HepG2 (cell line): ENCODE measurements at regions not wholly inside any gene's neighbourhood (a gene's known extent, or its start where the extent isn't known, plus 50 kb on each side); places are given as distances from the start of the nearest gene placed in this dataset.

Experiments
- ATAC-seq: fragments of 200-7000 bp; cut with Tn5 transposase; 3 replicates; pipeline ENCODE4 v1.9.1; 2020; ENCODE audit warnings: mild to moderate bottlenecking, moderate library complexity
- BruUV-seq: library from RNA; stranded (reverse); fragments of 400-500 nt; replicated peaks from 2 replicates; lab custom pipeline; 2021; lab: Mats Ljungman, UMichigan
- CTCF ChIA-PET: fragments of 300-600 bp; formaldehyde crosslinking; extraction: SDS; loops from one replicate; lab custom pipeline; 2021; ENCODE audit warnings: low total read pairs, inconsistent platforms, low intra/inter-chr PET ratio; lab: Yijun Ruan, JAX
- POLR2A ChIA-PET: fragments of 350-600 bp; sonication (Branson Sonifier 250); formaldehyde crosslinking; loops from one replicate; lab custom pipeline; 2020; ENCODE audit warnings: antibody characterized with exemption, inconsistent platforms; lab: Yijun Ruan, JAX
- DNase-seq: peaks from one replicate; pipeline ENCODE4 v3.0.0-alpha.2; 2015; ENCODE audit warnings: low spot score
- FAIRE-seq: peaks from 3 replicates; lab custom pipeline; 2011; peaks lifted over from hg19 to GRCh38; lab: Jason Lieb, UNC
- H2AFZ ChIP-seq: one replicate; pipeline ENCODE4 v1.6.1; 2011; ENCODE audit warnings: low read length, inconsistent platforms
- H3K27ac ChIP-seq: fragments of 300-600 bp; 3 replicates; pipeline ENCODE4 v1.8.0; 2011; ENCODE audit warnings: mixed run types, mild to moderate bottlenecking, mixed read lengths, low read length, inconsistent platforms; ENCODE audit not compliant: insufficient read depth; ENCODE audit errors: extremely low read length
- H3K27me3 ChIP-seq, 2 experiments: fragments of 200-600 bp in 1 of 2; 2 replicates in 1 of 2; 3 replicates in 1 of 2; pipeline versions ENCODE4 v1.6.0 to v1.8.0; 2011; ENCODE audit warnings: low read length in 2 of 2, mild to moderate bottlenecking in 2 of 2, moderate library complexity in 2 of 2, inconsistent platforms in 1 of 2; ENCODE audit not compliant: insufficient read depth in 2 of 2, control insufficient read depth in 1 of 2
- H3K36me3 ChIP-seq, 2 experiments: fragments of 200-600 bp in 1 of 2; replicated peaks in 1 of 2; 2 replicates in 1 of 2; 3 replicates in 1 of 2; pipeline versions ENCODE4 v1.5.1 to v1.8.0; 2011; ENCODE audit warnings: low read length in 2 of 2, inconsistent platforms in 1 of 2; ENCODE audit not compliant: insufficient read depth in 2 of 2, control insufficient read depth in 1 of 2
- H3K4me1 ChIP-seq: 2 replicates; pipeline ENCODE4 v1.5.1; 2012; ENCODE audit warnings: low read length, inconsistent platforms; ENCODE audit not compliant: insufficient read depth
- H3K4me2 ChIP-seq: 2 replicates; pipeline ENCODE4 v1.6.0; 2011; ENCODE audit warnings: low read depth, low read length, inconsistent platforms
- H3K4me3 ChIP-seq, 3 experiments: fragments of 200-600 bp in 1 of 3; sonication (generic), shearing (Covaris generic) in 1 of 3; replicated peaks in 1 of 3; 2 replicates each; pipeline ENCODE4 v1.5.1; 2011 to 2016; ENCODE audit warnings: low read length in 3 of 3, inconsistent platforms in 2 of 3, low read depth in 2 of 3, mild to moderate bottlenecking in 2 of 3, control low read depth in 1 of 3, mixed read lengths in 1 of 3; ENCODE audit not compliant: insufficient read depth in 1 of 3
- H3K79me2 ChIP-seq: one replicate; pipeline ENCODE4 v1.6.1; 2011; ENCODE audit warnings: low read length, inconsistent platforms; ENCODE audit not compliant: insufficient read depth
- H3K9ac ChIP-seq: 2 replicates; pipeline ENCODE4 v1.6.0; 2011; ENCODE audit warnings: mild to moderate bottlenecking, low read depth, low read length, inconsistent platforms; ENCODE audit not compliant: insufficient read depth
- H3K9me3 ChIP-seq: 2 replicates; pipeline ENCODE4 v1.5.1; 2012; ENCODE audit warnings: mild to moderate bottlenecking, low read length
- H4K20me1 ChIP-seq: 2 replicates; pipeline ENCODE4 v1.6.0; 2011; ENCODE audit warnings: inconsistent platforms, mild to moderate bottlenecking, low read length, moderate library complexity; ENCODE audit not compliant: insufficient read depth
- FOSL2 ChIP-seq: sonication (generic); formaldehyde crosslinking; IDR thresholded peaks from 2 replicates; pipeline ENCODE4 v1.4.0; 2020; ENCODE audit warnings: missing genetic modification reagents
- GATAD2A ChIP-seq: IDR thresholded peaks from 2 replicates; pipeline ENCODE4 v1.6.1; 2016
- GTF3A ChIP-seq: sonication (generic); formaldehyde crosslinking; conservative IDR thresholded peaks from 2 replicates; pipeline ENCODE4 v1.4.0; 2020; ENCODE audit warnings: mild to moderate bottlenecking, missing genetic modification reagents
- MLXIP ChIP-seq: sonication (generic); formaldehyde crosslinking; IDR thresholded peaks from 2 replicates; pipeline ENCODE4 v1.9.0; 2021; ENCODE audit warnings: missing genetic modification reagents, borderline replicate concordance
- SP2 ChIP-seq: sonication (generic); formaldehyde crosslinking; IDR thresholded peaks from 2 replicates; pipeline ENCODE4 v1.5.1; 2020; ENCODE audit warnings: mild to moderate bottlenecking, missing genetic modification reagents
- ZNF615 ChIP-seq: sonication (generic); formaldehyde crosslinking; IDR thresholded peaks from 2 replicates; pipeline ENCODE4 v1.5.0; 2020; ENCODE audit warnings: mild to moderate bottlenecking, missing genetic modification reagents, borderline replicate concordance
- ZSCAN21 ChIP-seq: sonication (generic); formaldehyde crosslinking; IDR thresholded peaks from 2 replicates; pipeline ENCODE4 v1.8.0; 2022; ENCODE audit warnings: mild to moderate bottlenecking, missing genetic modification reagents, moderate library complexity, borderline replicate concordance
- WGBS: methylation state at CpG from one replicate; pipeline ENCODE4 v1.1.6; 2017; ENCODE audit warnings: low lambda C conversion rate; 5-methylcytosine and 5-hydroxymethylcytosine counted together
- in situ Hi-C: cut with HindIII; loops from 2 replicates; pipeline ENCODE4 v1.10.0; 2017; ENCODE audit warnings: low pct_unique_long_range_greater_than_20kb; ENCODE audit not compliant: extremely low pct_ligation_motif_present
- intact Hi-C: fragments of 100-400 bp; cut with micrococcal nuclease; formaldehyde crosslinking; loops from one replicate; pipeline ENCODE4 v1.10.0; 2022; ENCODE audit not compliant: unreplicated experiment
- TF ChIP-seq, protein P1 (sequence below): sonication (generic); formaldehyde crosslinking; IDR thresholded peaks from 2 replicates; pipeline ENCODE4 v1.5.0; 2020; ENCODE audit warnings: missing genetic modification reagents

- no peak overlapping the region for H3K9ac ChIP-seq
- ATAC-seq (no peak), DNase-seq (no peak), FAIRE-seq (no peak)
- in situ Hi-C loops: loop anchor here (10.0 kb wide), 1 partner anchor 267 kb away; no protein-coding TSS in a partner anchor
- H3K9me3 ChIP-seq: no peaks in the 10 kb centered on the region
- no peaks in the 10 kb centered on the region for H3K36me3 ChIP-seq
- no peak overlapping the region for H3K27ac ChIP-seq
- TF ChIP-seq, protein P1, sequence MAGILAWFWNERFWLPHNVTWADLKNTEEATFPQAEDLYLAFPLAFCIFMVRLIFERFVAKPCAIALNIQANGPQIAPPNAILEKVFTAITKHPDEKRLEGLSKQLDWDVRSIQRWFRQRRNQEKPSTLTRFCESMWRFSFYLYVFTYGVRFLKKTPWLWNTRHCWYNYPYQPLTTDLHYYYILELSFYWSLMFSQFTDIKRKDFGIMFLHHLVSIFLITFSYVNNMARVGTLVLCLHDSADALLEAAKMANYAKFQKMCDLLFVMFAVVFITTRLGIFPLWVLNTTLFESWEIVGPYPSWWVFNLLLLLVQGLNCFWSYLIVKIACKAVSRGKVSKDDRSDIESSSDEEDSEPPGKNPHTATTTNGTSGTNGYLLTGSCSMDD: no peak
- no peak for TF ChIP-seq GTF3A
- no peak for TF ChIP-seq FOSL2
- no peak for TF ChIP-seq MLXIP (CRISPR knock-in tag)
- TF ChIP-seq ZSCAN21 (CRISPR knock-in tag): no peak
- no peak for TF ChIP-seq ZNF615
- no peak for TF ChIP-seq SP2 (CRISPR knock-in tag)
- TF ChIP-seq GATAD2A: no peak
- TF ChIP-seq, all 625 proteins: peak for 0
- H2AFZ ChIP-seq: no peak overlapping the region
- no TSS peak for BruUV-seq
- no peaks in the 10 kb centered on the region for H4K20me1 ChIP-seq
- CTCF ChIA-PET: no interaction called here
- 0% methylated on average over 2 of the region's 2 CpGs for WGBS
- intact Hi-C loops: no loop called here
- POLR2A ChIA-PET: no interaction called here
- H3K4me3 ChIP-seq: no peak overlapping the region
- no peaks in the 10 kb centered on the region for H3K79me2 ChIP-seq
- no peak overlapping the region for H3K4me2 ChIP-seq
- no peaks in the 10 kb centered on the region for H3K4me1 ChIP-seq
- no peaks in the 10 kb centered on the region for H3K27me3 ChIP-seq
Observed at GRCh38 chr4:90027565-90027964, 99.6 kb upstream of the CCSER1 start.
